Endodermal cell (in vitro differentiated cells): ENCODE measurements at regions not wholly inside any gene's neighbourhood (a gene's known extent, or its start where the extent isn't known, plus 50 kb on each side); places are given as distances from the start of the nearest gene placed in this dataset.
"Not testable (repeated sequence)": the region's sequence is repeated elsewhere in the genome, so short reads cannot be mapped to it uniquely, and the experiment has no call there.

Source experiments
- DNase-seq: peaks from one replicate; pipeline ENCODE4 v3.0.0-alpha.2; 2017
- H3K27ac ChIP-seq: 2 replicates; pipeline ENCODE4 v1.5.1; 2013; ENCODE audit warnings: mild to moderate bottlenecking, low read depth, low read length, moderate library complexity
- H3K27me3 ChIP-seq: 2 replicates; pipeline ENCODE4 v1.6.1; 2013; ENCODE audit warnings: mild to moderate bottlenecking, low read length, moderate library complexity; ENCODE audit not compliant: insufficient read depth, control insufficient read depth, poor library complexity, severe bottlenecking
- H3K36me3 ChIP-seq: 2 replicates; pipeline ENCODE4 v1.7.0; 2013; ENCODE audit warnings: mild to moderate bottlenecking, low read length, moderate library complexity; ENCODE audit not compliant: control insufficient read depth, insufficient read depth
- H3K4me1 ChIP-seq: one replicate; pipeline ENCODE4 v1.7.0; 2013; ENCODE audit warnings: low read length; ENCODE audit not compliant: control insufficient read depth, insufficient read depth
- H3K4me3 ChIP-seq: 2 replicates; pipeline ENCODE4 v1.5.1; 2013; ENCODE audit warnings: mild to moderate bottlenecking, low read length, moderate library complexity
- H3K9ac ChIP-seq: 2 replicates; pipeline ENCODE4 v1.6.1; 2013; ENCODE audit warnings: mild to moderate bottlenecking, low read length, moderate library complexity; ENCODE audit not compliant: poor library complexity, severe bottlenecking; ENCODE audit errors: extremely low read depth
- H3K9me3 ChIP-seq: 2 replicates; pipeline ENCODE4 v1.6.1; 2013; ENCODE audit warnings: mild to moderate bottlenecking, low read length, moderate library complexity; ENCODE audit not compliant: control insufficient read depth
- H3K27ac Mint-ChIP-seq: 2 replicates; pipeline ENCODE4 v1.8.0; 2020; ENCODE audit warnings: mixed read lengths
- H3K27me3 Mint-ChIP-seq: 2 replicates; pipeline ENCODE4 v1.8.0; 2021; ENCODE audit warnings: mild to moderate bottlenecking, mixed read lengths; ENCODE audit not compliant: insufficient read depth
- H3K36me3 Mint-ChIP-seq: 2 replicates; pipeline ENCODE4 v1.8.0; 2020; ENCODE audit warnings: low read depth, mixed read lengths
- H3K4me1 Mint-ChIP-seq: 2 replicates; pipeline ENCODE4 v1.8.0; 2020; ENCODE audit warnings: mixed read lengths
- H3K4me3 Mint-ChIP-seq: 2 replicates; pipeline ENCODE4 v1.8.0; 2020; ENCODE audit warnings: mild to moderate bottlenecking, moderate library complexity, mixed read lengths
- H3K9me3 Mint-ChIP-seq: 2 replicates; pipeline ENCODE4 v1.8.0; 2020; ENCODE audit warnings: mild to moderate bottlenecking, mixed read lengths
- CTCF ChIP-seq: fragments of 200-600 bp; sonication (generic); conservative IDR thresholded peaks from 2 replicates; pipeline ENCODE4 v1.5.0; 2021; ENCODE audit warnings: antibody characterized with exemption, mild to moderate bottlenecking
- WGBS, 2 experiments: methylation state at CpG; one replicate each; pipeline versions ENCODE4 v1.1.5 to v1.1.7; 2013; ENCODE audit warnings: missing lambda C conversion rate in 2 of 2, mixed read lengths in 1 of 2; ENCODE audit not compliant: insufficient coverage in 1 of 2, insufficient read length in 1 of 2; 5-methylcytosine and 5-hydroxymethylcytosine counted together

GRCh38 chr12:131213896-131214442 lies 260.3 kb downstream of the ADGRD1 start:
- Mint-ChIP-seq H3K27me3 (peaks cover 3% of the 10 kb centered on the region), H3K4me3 (no peak overlapping the region), H3K4me1 (peaks cover 21% of the 10 kb centered on the region), H3K27ac (no peak overlapping the region), H3K36me3 (no peaks in the 10 kb centered on the region), H3K9me3 (peaks cover 8% of the 10 kb centered on the region)
- Histone ChIP-seq H3K27ac (no peak overlapping the region), H3K9me3 (peaks cover 6% of the 10 kb centered on the region), H3K4me1 (peaks cover 11% of the 10 kb centered on the region), H3K27me3 (no peaks in the 10 kb centered on the region), H3K4me3 (no peak overlapping the region), H3K36me3 (no peaks in the 10 kb centered on the region), H3K9ac (no peak overlapping the region)
- 86 to 88% methylated on average over 11 to 14 of the region's 14 CpGs for WGBS, 2 experiments
- no peak for TF ChIP-seq CTCF
- DNase-seq: no peak

- H3K9me3 Mint-ChIP-seq, H3K27me3 Mint-ChIP-seq, H3K9ac ChIP-seq, H3K27ac Mint-ChIP-seq, DNase-seq, H3K36me3 ChIP-seq, H3K4me3 Mint-ChIP-seq, H3K4me3 ChIP-seq, H3K36me3 Mint-ChIP-seq, H3K9me3 ChIP-seq, H3K27me3 ChIP-seq, H3K27ac ChIP-seq: not testable (repeated sequence)
- peaks cover 12% of the 10 kb centered on the region for H3K4me1 ChIP-seq
- H3K4me1 Mint-ChIP-seq: peaks cover 21% of the 10 kb centered on the region
- 93 to 100% methylated on average over 5 to 12 of the region's 12 CpGs for WGBS, 2 experiments
Observed at GRCh38 chr12:131214936-131215335, 261.2 kb downstream of the ADGRD1 start.

GRCh38 chr12:131216587-131216986 lies 262.9 kb downstream of the ADGRD1 start:
- H3K27me3 Mint-ChIP-seq, H3K27ac ChIP-seq, H3K36me3 Mint-ChIP-seq, H3K36me3 ChIP-seq, H3K4me3 ChIP-seq, H3K9ac ChIP-seq, DNase-seq, H3K27me3 ChIP-seq, H3K9me3 ChIP-seq, H3K9me3 Mint-ChIP-seq, H3K4me3 Mint-ChIP-seq, H3K27ac Mint-ChIP-seq: not testable (repeated sequence)
- H3K4me1 Mint-ChIP-seq: peaks cover 21% of the 10 kb centered on the region
- 60 to 92% methylated on average over 1 to 13 of the region's 14 CpGs for whole genome bisulfite sequencing, 2 experiments
- H3K4me1 ChIP-seq: peaks cover 12% of the 10 kb centered on the region

GRCh38 chr12:131217024-131217586 lies 263.4 kb downstream of the ADGRD1 start:
- peak overlapping the region; percentile 39 for H3K27ac Mint-ChIP-seq
- no peak for TF ChIP-seq CTCF

More at GRCh38 chr12:131217024-131217586, 263.4 kb downstream of the ADGRD1 start:
- H3K4me1 Mint-ChIP-seq: peaks cover 21% of the 10 kb centered on the region
- peaks cover 12% of the 10 kb centered on the region for H3K4me1 ChIP-seq
- H3K27me3 Mint-ChIP-seq: no peaks in the 10 kb centered on the region
- DNase-seq: peak; percentile 73
- no peak overlapping the region for H3K4me3 Mint-ChIP-seq
- no peaks in the 10 kb centered on the region for H3K36me3 Mint-ChIP-seq
- H3K4me3 ChIP-seq: no peak overlapping the region
- 78 to 81% methylated on average over 15 to 22 of the region's 22 CpGs for WGBS, 2 experiments
- peaks cover 8% of the 10 kb centered on the region for H3K9me3 Mint-ChIP-seq
- H3K9me3 ChIP-seq: peaks cover 6% of the 10 kb centered on the region
- no peak overlapping the region for H3K27ac ChIP-seq
- H3K9ac ChIP-seq: no peak overlapping the region
- H3K27me3 ChIP-seq: no peaks in the 10 kb centered on the region
- no peaks in the 10 kb centered on the region for H3K36me3 ChIP-seq
